ENCODE measurements at regions not wholly inside any gene's neighbourhood (a gene's known extent, or its start where the extent isn't known, plus 50 kb on each side); places are given as distances from the start of the nearest gene placed in this dataset.

DNA sequence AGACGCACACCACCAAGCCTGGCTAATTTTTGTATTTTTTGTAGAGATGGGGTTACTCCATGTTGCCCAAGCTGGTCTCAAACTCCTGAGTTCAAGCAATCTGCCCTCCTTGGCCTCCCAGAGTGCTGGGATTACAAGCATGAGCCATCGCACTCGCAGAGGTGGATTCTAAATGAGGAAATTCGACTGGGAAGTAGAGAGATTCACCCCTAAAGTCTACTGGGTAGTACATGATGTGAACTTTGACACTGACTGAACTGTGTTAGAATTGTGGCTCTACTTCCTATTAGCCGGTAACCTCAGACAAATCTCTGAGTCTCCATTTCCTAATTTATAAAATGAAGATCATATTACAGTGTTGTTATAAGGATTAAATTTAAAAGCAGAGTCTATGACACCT lies 276.0 kb upstream of the NR5A2 start:
- no peak for TF ChIP-seq POLR2A (IDR thresholded peaks at IDR 0.05; ENCODE audit: low read depth, low read length)
- no peak for TF ChIP-seq POLR2AphosphoS5 (IDR thresholded peaks at IDR 0.05; ENCODE audit: low read depth, low read length)
- TF ChIP-seq TAF1 (IDR thresholded peaks at IDR 0.05; ENCODE audit: low read depth, low read length) = no peak
